ENCODE measurements at regions not wholly inside any gene's neighbourhood (a gene's known extent, or its start where the extent isn't known, plus 50 kb on each side); places are given as distances from the start of the nearest gene placed in this dataset.

DNA sequence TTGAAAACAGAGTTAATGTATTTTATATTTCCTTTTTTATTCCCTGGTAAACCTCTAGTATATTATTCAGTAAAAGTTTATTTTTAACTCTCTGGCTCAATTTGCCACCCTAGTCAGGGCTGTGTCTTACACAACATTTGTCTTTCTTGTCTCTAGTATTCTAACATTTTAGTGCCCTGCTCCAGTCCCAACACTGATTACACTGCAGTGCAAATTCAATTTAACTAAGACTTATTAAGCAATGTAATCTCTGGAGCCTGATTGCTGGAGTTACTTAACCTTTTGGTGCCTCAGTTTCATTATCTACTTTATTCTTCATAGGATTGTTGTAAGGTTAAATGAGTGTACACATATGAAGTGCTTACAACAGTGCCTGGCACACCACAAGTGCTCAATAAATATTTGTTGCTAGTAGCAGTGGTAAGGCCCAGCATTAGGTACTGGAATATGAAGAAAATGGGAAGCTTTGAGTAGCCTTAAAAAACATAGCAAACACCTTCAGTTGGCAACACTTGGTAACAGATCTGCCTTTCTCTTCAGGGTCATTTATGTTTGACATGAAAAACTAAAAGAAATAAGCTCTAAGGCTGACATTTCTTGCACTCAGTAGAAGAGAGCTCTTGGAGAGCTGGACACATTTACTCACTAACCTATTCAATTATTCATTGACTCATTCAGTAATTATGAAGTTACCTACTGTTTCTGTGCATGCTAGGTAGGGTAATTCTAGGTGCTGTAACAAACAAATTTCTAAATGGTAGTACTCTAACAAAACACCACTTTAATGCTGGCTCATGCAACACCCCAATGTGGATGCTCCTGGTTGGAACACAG lies 364.5 kb upstream of the EPHA3 start:
- TF ChIP-seq EP300 (IDR thresholded peaks at IDR 0.05; ENCODE audit: low read depth), result no peak
- no peak for TF ChIP-seq CTCF (IDR thresholded peaks at IDR 0.05)
- no peak for TF ChIP-seq POLR2A (IDR thresholded peaks at IDR 0.05)
- TF ChIP-seq POLR2AphosphoS5 (IDR thresholded peaks at IDR 0.05), result no peak

Data from transverse colon (tissue), 4 donors.